Nephron (organoid): ENCODE measurements at regions not wholly inside any gene's neighbourhood (a gene's known extent, or its start where the extent isn't known, plus 50 kb on each side); places are given as distances from the start of the nearest gene placed in this dataset.

ENCODE experiments used
- H3K27ac Mint-ChIP-seq, 3 experiments: 2 replicates each; pipeline ENCODE4 v1.8.0; 2020; ENCODE audit warnings: mixed read lengths in 3 of 3, mild to moderate bottlenecking in 2 of 3, moderate library complexity in 1 of 3
- H3K27me3 Mint-ChIP-seq: 2 replicates; pipeline ENCODE4 v1.8.0; 2021; ENCODE audit warnings: low read depth, mild to moderate bottlenecking, moderate library complexity, mixed read lengths
- H3K36me3 Mint-ChIP-seq: 2 replicates; pipeline ENCODE4 v1.8.0; 2020; ENCODE audit warnings: low read depth, mixed read lengths
- H3K4me1 Mint-ChIP-seq: 2 replicates; pipeline ENCODE4 v1.8.0; 2020; ENCODE audit warnings: mixed read lengths
- H3K4me3 Mint-ChIP-seq, 3 experiments: 2 replicates each; pipeline ENCODE4 v1.8.0; 2020; ENCODE audit warnings: mild to moderate bottlenecking in 3 of 3, mixed read lengths in 3 of 3, moderate library complexity in 2 of 3
- H3K9me3 Mint-ChIP-seq: 2 replicates; pipeline ENCODE4 v1.8.0; 2020; ENCODE audit warnings: mixed read lengths
- TF ChIP-seq, protein P1 (sequence below), 3 experiments: fragments of 200-600 bp; sonication (generic); IDR thresholded peaks; one replicate each; pipeline ENCODE4 v1.5.0; 2021; ENCODE audit warnings: antibody characterized with exemption in 3 of 3; ENCODE audit not compliant: unreplicated experiment in 3 of 3

DNA sequence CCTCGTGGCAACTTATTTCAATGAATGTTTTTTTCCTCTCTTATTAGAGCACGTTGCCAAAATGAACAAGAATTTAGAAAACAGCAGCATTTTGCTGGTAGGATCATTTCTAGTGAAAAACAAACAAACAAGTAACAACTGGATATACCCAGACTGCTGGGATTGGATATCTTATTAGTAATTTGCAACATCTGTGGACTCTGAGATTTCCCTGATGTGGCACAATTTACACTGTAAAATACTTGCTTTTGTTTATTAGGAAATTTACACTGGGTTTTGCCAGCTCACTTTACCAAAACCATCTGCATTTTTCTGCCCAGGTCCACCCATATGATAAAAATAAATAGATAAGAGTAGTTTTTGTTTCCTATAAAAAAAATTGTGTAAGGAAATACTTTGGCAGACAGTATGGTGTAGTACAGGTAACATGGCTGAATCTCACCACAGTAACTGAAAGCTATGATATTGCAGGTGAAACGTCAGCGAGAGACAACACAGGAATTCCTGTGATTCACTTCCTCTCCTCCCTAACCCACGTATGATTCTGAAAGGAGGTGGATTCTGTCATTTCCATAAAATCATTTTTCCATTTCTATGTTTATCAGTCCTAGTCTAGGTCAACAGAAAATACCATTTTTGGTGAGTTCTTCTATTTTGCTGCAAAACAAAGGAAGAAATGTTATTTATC is 176.2 kb upstream of the NOVA1 start:
- H3K9me3 Mint-ChIP-seq, result no peaks in the 10 kb centered on the region
- no peak overlapping the region for H3K27ac Mint-ChIP-seq
- H3K4me1 Mint-ChIP-seq, result peaks cover 12% of the 10 kb centered on the region
- no peaks in the 10 kb centered on the region for H3K27me3 Mint-ChIP-seq
- H3K36me3 Mint-ChIP-seq, result no peaks in the 10 kb centered on the region
- H3K4me3 Mint-ChIP-seq, result no peak overlapping the region
- TF ChIP-seq, protein P1, sequence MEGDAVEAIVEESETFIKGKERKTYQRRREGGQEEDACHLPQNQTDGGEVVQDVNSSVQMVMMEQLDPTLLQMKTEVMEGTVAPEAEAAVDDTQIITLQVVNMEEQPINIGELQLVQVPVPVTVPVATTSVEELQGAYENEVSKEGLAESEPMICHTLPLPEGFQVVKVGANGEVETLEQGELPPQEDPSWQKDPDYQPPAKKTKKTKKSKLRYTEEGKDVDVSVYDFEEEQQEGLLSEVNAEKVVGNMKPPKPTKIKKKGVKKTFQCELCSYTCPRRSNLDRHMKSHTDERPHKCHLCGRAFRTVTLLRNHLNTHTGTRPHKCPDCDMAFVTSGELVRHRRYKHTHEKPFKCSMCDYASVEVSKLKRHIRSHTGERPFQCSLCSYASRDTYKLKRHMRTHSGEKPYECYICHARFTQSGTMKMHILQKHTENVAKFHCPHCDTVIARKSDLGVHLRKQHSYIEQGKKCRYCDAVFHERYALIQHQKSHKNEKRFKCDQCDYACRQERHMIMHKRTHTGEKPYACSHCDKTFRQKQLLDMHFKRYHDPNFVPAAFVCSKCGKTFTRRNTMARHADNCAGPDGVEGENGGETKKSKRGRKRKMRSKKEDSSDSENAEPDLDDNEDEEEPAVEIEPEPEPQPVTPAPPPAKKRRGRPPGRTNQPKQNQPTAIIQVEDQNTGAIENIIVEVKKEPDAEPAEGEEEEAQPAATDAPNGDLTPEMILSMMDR (IDR thresholded peaks at IDR 0.05; ENCODE audit: unreplicated experiment in 3 of 3), result no peak

DNA sequence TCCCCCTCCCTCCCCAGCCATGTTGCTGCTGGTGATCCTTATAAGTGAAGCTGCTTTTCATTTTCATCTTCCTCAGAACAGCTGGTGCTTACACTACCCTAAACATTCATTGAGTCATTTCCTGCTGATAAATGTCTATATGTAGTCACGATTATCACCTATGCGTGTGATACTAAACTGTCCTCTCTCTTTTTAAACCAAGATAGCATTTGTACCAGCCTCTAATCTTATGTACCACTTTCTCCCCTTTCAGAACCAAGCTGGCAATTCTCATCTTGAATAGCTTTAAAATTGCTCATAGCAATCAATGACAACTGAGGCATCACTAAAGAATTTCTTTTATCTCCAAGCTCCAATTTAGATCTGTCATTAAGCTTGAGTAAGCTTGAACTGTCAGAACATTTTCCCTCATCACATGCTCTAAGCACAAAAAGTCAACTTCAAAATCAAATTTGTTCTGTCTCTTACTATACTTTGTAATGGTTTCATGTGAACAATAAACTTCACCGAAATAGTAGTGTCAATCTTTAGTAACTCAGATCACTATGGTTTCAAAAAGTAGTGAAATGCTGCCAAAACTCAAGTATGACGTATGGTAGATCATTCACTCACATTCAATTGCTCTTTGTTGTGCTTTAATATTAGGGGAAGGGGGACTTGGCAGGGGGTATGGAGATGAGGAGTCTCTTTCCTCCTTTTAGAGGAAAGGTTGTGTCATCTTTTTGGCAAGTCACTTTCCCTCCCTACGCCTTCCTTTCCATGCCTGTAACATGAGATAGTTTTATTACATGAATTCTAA is 178.1 kb upstream of the NOVA1 start:
- Mint-ChIP-seq H3K27ac (no peak overlapping the region), H3K4me3 (no peak overlapping the region), H3K36me3 (no peaks in the 10 kb centered on the region), H3K27me3 (no peaks in the 10 kb centered on the region), H3K4me1 (peaks cover 12% of the 10 kb centered on the region), H3K9me3 (no peaks in the 10 kb centered on the region)
- TF ChIP-seq, protein P1 (IDR thresholded peaks at IDR 0.05; ENCODE audit: unreplicated experiment in 3 of 3), result no peak

- Mint-ChIP-seq H3K27me3 (no peaks in the 10 kb centered on the region), H3K4me3 (no peak overlapping the region), H3K27ac (no peak overlapping the region), H3K4me1 (no peaks in the 10 kb centered on the region), H3K36me3 (no peaks in the 10 kb centered on the region), H3K9me3 (no peaks in the 10 kb centered on the region)
- TF ChIP-seq, protein P1 (IDR thresholded peaks at IDR 0.05; ENCODE audit: unreplicated experiment in 3 of 3), result no peak
These were observed 193.4 kb upstream of the NOVA1 start for GRCh38 chr14:26791117-26791806.

DNA sequence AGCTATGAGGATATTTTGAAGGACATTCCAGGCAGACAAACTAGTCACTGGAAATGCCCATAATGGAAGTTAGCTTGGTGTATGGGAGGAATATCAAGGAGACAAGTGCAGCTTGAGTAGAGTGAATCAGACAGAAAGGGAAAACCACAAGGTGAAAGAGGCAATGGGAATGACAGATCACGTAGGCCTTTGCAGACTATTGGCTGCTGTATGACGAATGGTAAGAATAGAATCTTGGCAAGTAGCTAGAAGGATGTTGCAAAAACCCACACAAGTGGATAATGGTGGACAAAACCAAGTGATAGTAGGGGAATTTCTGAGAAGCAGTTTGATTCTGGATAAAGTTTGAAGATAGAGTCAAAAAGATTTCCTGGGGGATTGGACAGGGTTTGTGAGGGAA is 196.9 kb upstream of the NOVA1 start:
- no peak overlapping the region for H3K27ac Mint-ChIP-seq
- no peaks in the 10 kb centered on the region for H3K36me3 Mint-ChIP-seq
- no peaks in the 10 kb centered on the region for H3K27me3 Mint-ChIP-seq
- no peaks in the 10 kb centered on the region for H3K9me3 Mint-ChIP-seq
- TF ChIP-seq, protein P1 (IDR thresholded peaks at IDR 0.05; ENCODE audit: unreplicated experiment in 3 of 3), result no peak
- no peak overlapping the region for H3K4me3 Mint-ChIP-seq
- H3K4me1 Mint-ChIP-seq, result no peaks in the 10 kb centered on the region

DNA sequence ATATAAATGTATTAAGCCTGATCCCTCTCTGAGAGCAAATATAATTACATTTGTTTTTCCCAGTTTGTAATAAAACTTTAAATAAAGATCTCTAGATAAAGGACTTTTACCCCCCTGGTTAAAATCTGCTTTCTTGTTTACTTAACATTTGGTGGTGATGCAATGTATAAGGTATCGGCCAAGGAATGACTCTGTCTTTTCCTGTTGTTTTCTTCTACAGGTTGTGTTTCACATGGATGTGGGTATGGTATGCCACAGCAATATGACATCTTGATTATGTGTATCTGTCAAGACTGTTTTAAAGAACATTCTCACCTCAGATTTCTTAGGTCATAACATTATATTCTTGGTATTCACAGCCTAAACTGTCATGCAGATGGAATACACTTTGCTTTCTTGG is 210.6 kb upstream of the NOVA1 start:
- H3K27me3 Mint-ChIP-seq, result no peaks in the 10 kb centered on the region
- H3K9me3 Mint-ChIP-seq, result peaks cover 12% of the 10 kb centered on the region
- no peak overlapping the region for H3K4me3 Mint-ChIP-seq
- no peak overlapping the region for H3K27ac Mint-ChIP-seq
- no peaks in the 10 kb centered on the region for H3K4me1 Mint-ChIP-seq
- no peaks in the 10 kb centered on the region for H3K36me3 Mint-ChIP-seq
- TF ChIP-seq, protein P1 (IDR thresholded peaks at IDR 0.05; ENCODE audit: unreplicated experiment in 3 of 3), result no peak
